SK-MEL-5 (cell line): ENCODE measurements at regions not wholly inside any gene's neighbourhood (a gene's known extent, or its start where the extent isn't known, plus 50 kb on each side); places are given as distances from the start of the nearest gene placed in this dataset.

Experiments
- DNase-seq: peaks from one replicate; pipeline ENCODE4 v3.0.0-alpha.2; 2016; ENCODE audit warnings: low read depth, low spot score
- in situ Hi-C: cut with HindIII; loops from 2 replicates; pipeline ENCODE4 v1.10.0; 2016; ENCODE audit warnings: low sequenced_read_pairs, high pct_unique_total_duplicates, low pct_unique_long_range_greater_than_20kb

DNA sequence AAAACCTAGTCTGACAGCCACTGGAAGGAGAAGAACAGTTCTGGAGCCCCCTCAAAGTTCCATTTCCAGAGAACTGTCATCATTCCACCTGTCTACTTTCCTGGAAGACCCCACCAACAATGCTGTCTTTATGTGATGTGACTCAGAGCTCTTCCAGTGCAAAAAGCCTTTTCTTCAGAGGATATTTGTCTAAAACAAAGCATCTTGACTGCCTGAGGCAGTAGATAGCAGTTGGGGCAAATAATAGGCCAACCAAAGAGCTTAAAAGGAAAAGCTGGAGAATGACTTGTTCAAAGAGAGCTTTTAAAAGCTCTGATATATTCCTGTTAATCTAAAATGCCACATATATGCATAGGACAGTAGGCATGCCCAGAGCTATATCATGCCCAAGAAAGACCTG is 62.6 kb downstream of the MIS18A start:
- in situ Hi-C loops = no loop called here
- DNase-seq = no peak

DNA sequence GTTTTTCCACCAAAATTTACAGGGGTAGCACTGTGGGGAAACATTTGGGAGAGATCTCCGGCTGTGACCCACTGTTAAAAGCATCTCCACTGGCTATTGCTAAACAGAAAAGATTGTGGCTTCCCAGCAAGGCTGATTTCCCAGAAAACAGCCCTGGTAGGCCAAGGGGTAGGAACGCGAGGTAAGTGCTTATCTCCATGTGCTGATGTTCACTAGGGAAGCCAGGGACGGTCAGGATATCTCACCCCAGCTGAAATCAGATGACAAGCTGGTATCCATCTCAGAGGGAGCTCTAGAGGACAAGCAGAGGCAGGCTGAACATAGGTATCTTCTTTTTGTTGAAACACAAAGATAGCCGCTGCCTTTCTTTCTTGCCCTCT is 63.6 kb downstream of the MIS18A start:
- in situ Hi-C loops = no loop called here
- no peak for DNase-seq

DNA sequence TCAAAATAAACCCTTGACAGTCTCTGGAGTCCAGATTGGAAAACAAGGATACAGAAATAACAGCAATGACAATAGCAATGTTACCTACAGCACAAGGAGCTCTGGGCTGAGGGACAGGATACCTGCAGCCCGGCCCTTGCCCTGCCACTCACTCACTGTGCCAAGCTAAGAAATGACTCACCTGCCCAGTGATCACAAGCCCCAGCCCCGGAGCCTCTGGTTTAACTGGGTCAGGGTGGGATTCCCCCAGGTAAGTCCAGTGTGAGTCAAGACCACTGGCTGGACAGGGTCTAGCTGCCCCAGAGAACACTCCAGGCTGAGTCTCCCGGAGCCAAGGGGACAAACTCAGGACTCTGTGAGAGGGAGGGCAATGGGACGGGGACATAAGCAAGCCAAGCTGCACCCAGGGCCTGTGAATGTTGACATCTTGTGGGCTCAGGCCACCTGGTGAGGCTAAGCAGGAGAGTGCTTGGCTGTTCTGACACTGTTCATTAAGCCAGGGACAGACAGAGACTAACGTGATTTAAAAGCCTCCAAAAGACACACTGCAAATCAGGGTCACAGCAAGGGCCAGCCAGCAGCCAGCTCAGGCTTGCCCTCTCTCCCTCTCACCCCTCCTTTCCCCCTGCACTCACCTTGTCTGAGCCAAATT is 64.1 kb downstream of the MIS18A start:
- in situ Hi-C loops = no loop called here
- DNase-seq = no peak

DNA sequence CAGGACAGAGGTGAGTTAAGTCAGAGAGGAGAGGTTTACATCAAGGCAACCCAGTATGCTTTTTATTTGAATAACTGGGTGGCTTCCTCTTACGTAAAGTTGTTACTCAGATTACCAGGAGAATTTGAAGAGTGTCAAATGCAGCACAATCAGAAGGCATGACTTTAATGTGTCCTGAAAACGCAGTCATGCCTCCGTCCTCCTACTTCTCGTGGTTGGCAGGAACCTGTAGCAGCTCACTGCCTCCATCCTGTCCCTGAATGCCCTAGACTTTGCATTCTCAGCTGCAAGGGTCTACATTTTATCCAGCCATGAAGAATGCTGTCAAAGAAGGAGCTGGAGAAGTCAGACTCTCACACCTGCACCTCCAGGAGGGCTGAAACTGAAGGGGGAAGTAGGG is 66.7 kb downstream of the MIS18A start:
- DNase-seq = no peak
- in situ Hi-C loops = no loop called here

DNA sequence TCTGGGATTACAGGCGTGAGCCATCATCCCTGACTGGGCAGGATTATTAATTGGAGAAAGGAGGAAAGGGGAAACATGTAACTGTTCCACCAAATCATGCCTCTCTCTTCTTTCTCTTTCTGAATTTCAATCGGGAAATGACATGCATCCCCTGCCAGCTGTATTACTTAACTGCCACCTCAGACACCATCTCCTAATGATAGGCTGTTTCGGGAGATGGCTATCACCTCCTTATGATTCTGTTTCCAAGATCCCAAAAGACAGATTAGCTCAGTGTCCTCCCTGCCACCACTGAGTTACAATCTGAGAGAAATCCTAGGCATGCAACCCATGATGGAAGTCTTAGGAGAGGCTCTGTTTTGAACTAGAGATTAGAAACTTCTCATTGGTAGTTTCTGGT is 67.5 kb downstream of the MIS18A start:
- in situ Hi-C loops = no loop called here
- DNase-seq = no peak

DNA sequence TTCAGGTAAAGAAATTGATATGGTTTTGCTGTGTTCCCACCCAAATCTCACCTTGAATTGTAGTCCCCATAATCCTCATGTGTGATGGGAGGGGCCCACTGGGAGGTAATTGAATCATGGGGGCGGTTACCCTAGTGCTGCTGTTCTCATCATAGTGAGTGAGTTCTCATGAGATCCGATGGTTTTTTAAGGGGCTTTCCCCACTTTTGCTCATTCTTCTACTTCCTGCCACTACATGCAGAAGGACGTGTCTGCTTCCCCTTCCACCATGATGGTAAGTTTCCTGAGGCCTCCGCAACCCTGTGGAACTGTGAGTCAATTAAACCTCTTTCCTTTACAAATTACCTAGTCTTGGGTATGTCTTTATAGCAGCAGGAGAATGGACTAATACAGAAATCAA is 69.3 kb downstream of the MIS18A start:
- in situ Hi-C loops = no loop called here
- DNase-seq = no peak

DNA sequence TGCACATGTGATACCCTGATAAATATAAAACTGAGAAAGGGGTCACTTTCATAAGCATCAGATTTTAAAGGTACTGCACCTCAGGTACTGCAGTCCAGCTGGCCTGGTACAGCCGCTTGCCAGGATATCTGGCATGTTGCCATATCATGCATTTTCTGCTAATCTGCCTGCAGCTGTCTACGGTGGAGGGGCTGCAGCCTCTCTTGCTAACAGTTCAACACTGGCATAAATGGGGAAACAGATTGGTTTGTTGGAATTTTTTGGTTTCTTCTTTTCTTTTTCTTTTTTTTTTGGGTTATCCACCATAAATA is 71.5 kb downstream of the MIS18A start:
- DNase-seq = no peak
- in situ Hi-C loops = no loop called here

DNA sequence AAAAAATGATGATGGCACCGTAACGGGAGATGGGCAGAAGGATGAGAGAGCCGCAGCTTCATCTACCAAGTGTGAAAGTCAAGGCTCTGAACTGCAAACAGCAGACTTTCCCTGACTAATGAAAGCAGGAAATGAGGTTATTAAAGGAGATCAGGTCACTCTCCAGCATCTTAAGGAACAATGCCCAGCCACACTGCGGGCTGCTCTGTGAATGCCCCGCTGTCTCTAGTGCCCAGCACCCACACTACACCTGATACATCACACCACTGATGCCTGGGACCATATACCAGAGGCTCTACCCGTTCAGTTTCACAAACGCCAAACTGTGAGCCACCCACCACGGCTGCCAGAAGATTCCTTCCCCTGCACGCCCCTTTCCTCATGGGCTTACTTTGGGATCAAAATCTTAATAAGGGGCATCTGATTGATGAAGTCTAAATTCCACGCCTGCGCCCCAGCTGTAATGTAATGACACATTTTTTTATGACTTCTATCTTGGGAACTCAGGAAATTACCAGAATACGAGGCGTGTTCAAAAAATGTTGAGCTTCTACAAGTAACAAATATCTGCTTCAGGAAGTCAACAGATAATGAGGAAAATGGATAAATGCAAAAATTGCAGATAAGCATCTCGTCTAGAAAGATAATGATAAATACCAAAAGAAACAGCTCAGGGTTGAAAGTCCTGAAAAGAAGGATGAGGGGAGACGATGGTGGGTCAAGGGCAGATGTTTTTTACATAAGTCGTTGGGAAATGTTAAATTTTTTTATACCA is 72.0 kb downstream of the MIS18A start:
- in situ Hi-C loops = no loop called here
- DNase-seq = no peak

DNA sequence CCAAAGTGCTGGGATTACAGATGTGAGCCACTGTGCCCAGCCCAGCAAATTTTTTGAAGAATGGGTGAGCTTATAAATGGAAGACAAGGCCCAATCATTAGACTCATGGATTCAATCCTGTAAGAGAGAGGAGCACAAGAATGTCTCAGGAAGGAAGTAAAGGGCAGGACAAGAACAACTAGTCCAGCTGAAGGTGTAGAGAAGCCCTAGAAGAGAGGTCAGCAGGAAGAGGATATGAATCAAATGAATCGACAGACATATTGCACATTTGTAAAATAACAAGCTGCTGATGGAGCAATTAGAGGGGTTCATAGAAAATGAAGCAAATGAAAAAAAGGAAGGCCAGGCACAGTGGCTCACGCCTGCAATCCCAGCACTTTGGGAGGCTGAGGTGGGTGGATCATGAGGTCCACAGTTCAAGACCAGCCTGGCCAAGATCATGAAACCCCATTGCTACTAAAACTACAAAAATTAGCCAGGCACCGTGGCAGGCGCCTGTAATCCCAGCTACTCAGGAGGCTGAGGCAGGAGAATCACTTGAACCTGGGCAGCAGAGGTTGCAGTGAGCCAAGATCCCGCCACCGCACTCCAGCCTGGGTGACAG is 74.9 kb downstream of the MIS18A start:
- in situ Hi-C loops = no loop called here
- no peak for DNase-seq

DNA sequence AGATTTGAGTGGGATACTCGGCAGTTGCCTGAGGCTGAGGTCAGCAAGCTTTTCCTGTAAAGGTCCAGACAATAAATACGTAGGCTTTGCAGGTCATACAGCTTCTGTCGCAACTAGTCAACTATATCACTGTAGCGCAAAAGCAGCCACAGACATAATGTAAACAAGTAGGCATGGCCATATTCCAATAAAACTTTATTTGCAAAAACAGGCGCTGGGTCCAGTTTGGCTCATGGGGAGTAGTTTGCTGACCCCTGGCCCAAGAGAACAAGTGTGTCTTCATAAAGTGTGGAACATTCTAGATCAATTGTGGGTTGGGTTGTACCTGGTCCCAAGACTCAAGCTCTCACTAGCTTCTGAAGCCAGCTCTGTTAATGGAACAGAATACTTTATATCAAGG is 78.8 kb downstream of the MIS18A start:
- in situ Hi-C loops = no loop called here

DNA sequence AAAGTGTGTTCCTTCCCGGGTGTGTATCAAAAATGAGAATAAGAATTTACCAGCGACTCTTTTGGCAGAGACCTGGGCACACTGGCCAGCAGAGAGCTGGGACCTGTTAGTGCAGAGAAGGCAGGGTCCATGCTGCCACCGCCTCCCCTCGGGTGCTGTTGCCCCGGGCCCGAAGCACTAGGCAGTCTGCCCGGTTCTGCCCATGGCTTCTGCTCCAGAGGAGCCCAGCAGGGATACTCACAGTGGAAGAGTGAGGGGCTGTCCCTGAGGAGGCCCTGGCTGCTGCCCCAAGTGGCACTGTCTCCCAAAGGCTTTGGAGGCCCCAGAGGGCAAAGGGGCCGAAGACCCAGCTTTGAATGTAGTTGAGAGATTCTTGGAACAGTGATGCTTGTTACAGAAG is 80.5 kb downstream of the MIS18A start:
- no peak for DNase-seq
- in situ Hi-C loops = no loop called here

More for the DNA sequence above, 78.8 kb downstream of the MIS18A start:
- no peak for DNase-seq

DNA sequence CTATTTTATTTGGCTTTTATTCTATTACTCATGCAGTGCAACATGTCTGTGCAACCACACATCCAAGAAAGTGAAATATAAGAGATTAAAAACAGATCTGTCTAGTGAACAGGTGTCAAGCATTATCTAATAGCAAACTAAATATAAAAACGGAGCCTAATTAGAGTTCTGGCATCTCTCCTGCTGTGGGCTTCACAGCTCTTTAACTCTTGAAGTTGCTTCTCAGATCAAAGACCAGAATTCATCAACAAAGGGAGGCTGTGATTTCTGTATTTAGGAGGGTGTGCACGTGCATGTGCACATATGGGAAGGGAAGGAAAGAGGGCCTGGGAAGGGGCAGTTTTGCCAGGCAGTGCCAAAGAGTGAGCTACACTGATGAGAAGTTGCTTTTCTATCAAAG is 81.0 kb downstream of the MIS18A start:
- no peak for DNase-seq
- in situ Hi-C loops = no loop called here

DNA sequence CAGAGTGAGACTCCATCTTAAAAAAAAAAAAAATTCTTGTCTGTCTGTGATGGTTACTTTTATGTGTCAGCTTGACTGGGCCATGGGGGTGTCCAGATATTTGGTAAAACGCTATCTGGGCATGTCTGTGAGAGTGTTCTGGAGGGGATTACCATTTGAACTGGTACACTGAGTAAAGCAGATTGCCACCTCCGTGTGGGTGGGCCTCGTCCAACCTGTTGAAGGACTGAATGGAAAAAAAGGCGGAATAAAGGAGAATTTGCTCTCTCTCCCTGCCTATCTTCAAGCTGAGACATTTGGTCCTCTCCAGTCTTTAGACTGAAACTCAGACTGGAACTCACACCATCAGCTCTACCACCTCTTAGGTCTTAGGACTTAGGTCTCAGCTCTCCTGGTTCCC is 82.8 kb downstream of the MIS18A start:
- in situ Hi-C loops = no loop called here
- DNase-seq = no peak

DNA sequence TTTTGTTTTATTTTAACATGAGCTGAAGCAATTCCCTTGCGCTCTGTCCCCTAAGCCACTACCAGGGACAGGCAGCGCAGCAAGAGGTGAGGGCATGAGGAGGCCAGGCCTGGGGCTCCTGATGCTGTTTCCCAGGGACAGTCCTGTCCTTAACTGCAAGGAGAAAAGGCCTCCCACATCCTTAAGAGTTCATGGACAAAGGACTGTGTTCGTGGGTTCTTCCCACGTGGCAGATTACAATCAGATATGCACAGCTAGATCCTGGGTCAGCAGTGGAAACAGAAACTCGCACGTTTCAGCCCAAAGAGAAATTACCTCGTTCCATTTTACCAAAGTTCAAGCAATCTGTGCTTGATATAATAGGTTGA is 85.8 kb downstream of the MIS18A start:
- in situ Hi-C loops = no loop called here
- no peak for DNase-seq

DNA sequence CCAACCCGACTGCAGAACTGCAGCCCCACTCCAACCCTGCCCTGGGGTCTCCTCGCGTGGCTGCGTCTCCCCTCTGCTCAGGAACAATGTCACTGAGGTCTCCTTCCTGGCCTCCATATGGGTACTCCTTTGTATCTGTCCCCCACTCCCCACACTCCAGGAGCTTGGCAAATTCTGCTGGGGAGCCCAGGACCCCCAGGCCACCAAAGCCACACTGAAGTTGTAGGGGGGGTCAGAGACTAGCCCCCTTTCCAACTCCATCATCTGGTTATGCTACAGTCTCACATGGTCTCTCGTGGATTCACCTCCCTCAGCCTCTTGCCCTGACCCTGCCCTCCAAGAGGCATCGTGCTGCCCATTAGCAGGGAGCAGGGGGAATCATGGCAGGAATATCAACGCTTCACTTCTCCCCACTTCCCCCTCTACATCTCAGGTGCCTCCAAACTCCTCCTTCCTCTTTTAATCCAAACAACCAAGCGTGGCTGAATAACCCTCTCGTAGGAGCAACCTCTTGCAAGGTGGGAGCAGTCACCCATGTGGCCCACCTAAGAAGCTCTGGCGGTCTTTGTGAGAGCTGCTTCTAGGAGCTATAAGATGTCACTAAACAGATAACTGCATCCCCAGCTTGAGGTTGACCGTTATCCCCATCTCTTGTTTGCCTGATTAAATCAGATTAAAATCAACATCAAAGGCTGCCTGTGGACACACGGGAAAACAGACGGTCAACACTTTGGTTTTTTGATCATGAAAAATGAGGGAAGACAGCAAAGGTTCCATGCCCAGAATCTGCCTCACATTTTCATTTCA is 86.4 kb downstream of the MIS18A start:
- no peak for DNase-seq

DNA sequence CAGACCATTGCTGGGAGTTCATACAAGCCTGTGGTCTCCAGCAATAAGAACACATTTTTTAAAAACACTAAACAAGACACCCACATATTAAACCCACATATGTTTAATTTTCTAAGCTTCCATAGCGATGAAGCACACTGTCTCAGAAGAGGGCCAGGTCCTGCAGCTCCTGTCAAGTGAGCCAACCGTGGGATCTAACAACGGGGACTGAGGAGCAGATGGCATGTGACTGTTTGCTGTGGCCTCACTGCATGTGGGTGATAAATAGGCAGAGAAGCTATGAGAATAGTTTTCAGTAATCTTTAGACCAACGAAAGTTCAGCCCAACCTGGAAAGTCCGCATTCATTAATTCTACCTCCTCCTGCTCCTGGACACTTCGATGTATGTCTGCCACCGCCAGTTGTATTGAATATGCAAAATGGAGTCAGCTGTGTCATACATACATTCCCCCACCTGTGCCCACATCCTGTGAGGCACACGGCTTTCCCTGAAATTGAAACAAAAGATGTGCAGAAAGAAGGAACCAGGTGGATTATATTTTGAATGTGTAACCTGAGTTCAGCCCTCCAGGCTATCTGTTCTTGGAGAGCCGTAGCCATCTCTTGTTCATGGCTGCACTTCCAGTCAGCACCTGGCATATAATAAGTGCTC is 88.2 kb downstream of the MIS18A start:
- in situ Hi-C loops = no loop called here
- DNase-seq = no peak

More for the DNA sequence above, 86.4 kb downstream of the MIS18A start:
- in situ Hi-C loops = no loop called here

DNA sequence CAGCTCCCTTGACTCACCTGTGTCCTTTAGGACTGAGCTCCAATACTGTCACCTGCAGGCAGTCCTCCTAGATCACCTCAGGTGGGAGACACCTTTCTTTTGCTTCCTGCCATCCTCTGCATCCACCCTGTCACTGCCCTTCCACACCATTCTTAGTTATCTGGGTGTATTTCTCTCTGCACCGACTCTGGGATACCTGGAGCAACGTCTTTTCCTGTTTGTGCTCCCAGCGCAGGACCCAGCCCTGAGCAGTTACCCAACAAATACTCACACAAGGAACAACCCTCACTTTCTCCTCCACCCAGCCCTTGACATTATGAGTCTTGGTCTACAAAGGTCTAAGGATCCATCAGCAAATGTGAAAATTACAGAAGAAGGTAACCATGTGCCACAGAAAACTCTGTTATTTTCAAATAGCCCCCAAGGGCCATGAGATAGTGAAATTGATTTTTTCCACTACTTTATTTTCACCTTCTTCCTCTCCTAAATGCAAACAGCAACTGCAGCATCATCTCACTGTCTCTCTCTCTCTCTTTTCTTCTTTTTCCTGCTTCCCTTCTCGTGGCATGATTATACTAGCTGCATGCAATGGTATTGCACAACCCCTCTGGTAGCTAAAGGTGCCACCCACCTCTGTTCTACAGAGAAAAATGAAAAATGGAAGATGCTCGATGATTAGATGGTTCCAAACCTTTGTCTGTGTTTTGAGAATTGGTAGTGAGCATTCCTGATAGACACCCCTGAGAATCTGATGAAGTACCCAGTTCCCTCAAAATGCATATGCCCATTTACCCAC is 89.0 kb downstream of the MIS18A start:
- in situ Hi-C loops = no loop called here

More for the DNA sequence above, 89.0 kb downstream of the MIS18A start:
- DNase-seq = no peak
